ELR (cell line): ENCODE measurements at regions not wholly inside any gene's neighbourhood (a gene's known extent, or its start where the extent isn't known, plus 50 kb on each side); places are given as distances from the start of the nearest gene placed in this dataset.

Experiments used
- DNase-seq: peaks from one replicate; pipeline ENCODE4 v3.0.0-alpha.2; 2015; ENCODE audit warnings: low read depth

DNA sequence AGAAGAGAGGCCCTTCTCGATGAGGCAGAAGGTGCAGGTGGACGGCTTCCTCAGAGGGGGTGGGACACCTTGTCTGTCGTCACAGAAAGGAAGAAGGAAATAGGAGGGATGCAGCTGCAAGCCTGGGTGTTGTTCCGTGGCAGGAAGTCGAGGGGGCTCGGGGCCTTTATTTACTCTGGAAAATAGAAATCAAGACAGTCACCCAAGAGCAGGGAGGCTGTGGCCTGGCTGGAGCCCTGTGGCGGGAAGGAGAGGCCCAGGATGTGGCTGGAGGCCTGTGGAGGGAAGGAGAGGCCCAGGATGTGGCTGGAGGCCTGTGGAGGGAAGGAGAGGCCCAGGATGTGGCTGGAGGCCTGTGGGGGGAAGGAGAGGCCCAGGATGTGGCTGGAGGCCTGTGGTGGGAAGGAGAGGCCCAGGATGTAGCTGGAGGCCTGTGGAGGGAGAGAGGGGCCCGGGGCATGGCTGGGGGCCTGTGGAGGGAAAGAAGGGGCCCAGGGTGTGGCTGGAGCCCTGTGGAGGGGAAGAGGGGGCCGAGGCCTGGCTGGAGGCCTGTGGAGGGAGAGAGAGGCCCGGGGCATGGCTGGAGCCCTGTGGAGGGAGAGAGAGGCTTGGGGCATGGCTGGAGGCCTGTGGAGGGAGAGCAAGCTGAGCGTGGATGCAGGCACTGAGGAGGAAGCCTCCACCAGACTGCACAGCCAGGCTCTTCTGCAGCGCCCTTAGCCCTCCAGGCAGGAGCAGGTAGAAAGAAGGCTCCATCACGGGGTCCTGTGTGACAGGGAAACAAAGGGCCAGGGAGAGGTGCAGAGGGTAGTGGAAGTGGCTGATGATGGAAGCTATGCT is 97.3 kb upstream of the SFMBT2 start:
- DNase-seq: no peak

DNA sequence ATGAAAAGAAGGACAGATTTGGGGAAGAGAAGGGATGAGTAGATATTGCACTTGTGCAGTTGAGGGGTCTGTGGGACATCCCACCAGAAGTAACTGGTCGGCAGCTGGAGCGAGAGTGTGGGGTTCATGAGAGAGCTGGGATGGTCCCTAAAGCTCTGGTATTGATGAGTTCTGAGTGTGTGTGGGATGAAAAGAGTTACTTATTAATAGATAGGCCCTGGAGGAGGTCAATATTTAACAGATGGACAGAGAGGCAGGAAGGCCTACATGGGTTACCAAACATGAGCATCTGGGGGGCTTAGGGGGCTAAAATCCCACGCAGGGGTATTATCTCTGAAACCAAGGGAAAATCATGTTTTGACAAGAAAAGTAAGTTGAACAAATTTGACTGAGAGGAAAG is 95.7 kb upstream of the SFMBT2 start:
- no peak for DNase-seq

DNA sequence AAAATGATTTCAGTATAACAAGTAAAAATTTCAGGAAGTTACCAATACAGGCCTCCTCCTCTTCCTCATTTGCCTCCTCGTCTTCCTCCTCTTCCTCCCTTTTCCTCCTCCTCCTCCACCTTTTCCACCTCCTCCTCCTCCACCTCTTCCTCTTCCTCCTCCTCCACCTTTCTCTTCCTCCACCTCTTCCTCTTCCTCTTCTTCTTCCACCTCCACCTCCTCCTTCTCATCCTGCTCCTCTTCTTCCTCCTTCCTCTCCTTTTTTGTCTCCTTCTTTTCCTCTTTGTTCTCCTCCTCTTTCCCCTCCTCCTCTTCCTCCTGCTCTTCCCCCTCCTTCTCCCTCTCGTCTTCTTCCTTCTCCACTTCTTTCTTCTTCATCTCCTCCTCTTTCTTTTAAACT is 94.4 kb upstream of the SFMBT2 start:
- DNase-seq: no peak

DNA sequence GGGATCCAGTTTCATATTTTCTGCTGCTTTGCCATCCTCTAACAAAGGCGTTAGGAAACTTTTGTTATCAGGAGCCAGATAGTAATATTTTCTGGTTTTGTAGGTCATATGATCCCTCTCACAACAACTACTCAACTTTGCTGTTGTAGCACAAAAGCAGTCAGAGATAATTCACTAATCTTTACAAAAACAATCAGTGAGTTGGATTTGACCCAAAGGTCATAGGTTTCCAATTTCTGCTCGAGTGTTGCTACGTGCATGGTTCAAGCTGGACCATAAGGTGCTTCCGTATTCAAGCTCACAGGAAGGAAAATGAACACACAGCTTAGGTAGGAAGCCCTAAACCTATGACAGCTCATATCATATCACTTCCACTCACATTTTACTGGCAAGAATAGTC is 92.4 kb upstream of the SFMBT2 start:
- no peak for DNase-seq

DNA sequence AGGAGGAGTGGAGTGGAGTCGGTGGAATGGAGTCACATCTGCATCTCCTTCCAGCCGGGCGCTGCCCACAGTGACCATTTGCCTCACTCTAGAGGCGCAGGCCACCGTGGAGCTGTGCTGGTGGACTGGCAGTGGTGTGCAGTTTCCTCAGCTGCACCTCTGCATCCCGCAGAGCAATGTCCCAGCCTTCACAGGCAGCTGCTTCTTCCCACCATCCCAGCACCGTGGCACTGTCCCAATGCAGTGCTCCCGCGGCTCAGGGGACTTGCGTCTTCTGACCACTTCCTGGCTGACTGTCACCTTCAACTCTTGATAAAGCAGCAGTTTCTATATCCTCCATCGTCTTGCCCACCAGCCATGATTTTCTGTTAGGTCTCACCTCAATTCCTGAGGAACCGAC is 90.3 kb upstream of the SFMBT2 start:
- no peak for DNase-seq

DNA sequence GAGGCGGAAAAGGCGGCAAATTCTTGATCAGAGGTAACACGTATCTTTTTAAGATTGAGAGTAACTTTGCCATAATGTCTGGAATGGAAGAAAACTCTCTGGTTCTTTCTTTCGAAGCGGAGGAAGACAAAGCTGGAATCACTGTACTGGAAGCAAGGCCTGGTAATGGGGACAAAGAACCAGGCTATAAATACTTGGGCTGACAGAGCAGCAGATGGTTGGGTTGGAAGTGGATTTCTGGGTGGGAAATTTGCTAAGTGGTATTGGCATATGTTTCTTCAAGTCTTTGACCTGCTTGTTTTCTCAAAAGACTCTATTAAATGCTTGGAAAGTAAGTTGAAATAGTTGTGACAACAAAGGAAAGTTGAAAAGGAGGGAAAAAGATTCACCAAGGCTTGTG is 87.3 kb upstream of the SFMBT2 start:
- DNase-seq: no peak

DNA sequence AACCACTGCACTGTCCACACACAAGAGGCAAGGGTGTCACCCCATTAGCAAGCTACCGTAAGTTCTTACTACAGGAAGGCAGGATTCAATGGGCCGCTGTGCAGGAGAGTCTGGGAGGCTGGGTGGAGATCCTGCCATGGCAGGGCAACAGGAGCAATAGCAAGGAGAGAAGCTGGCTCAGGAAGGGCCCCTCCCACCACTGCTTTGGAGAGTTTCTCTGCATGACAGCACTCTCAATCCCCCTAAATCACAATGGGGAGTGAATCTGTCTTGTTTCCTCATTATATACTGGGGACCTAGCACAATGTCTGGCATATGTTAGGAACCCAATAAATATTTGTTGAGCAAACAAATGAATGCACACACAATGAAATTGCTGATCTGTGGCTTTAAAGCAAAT is 83.2 kb upstream of the SFMBT2 start:
- DNase-seq: no peak

DNA sequence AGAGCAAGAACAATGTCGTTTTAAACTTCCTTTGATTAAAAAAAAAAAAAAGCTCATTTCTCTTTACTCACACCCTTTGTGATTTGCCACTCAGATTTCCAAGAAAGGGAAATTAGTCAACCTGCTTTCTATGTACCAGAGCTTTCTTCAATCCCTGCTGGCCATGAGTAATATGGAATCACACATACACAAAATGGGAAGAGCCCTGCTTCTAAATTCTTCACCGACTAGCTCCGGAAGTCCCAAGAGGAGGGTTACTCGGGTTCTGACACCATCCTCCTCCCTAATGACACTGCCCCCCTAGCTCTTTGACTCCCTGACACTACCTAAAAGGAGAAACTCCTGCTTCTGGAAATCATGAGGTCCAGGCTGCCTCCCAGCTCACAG is 81.8 kb upstream of the SFMBT2 start:
- no peak for DNase-seq

DNA sequence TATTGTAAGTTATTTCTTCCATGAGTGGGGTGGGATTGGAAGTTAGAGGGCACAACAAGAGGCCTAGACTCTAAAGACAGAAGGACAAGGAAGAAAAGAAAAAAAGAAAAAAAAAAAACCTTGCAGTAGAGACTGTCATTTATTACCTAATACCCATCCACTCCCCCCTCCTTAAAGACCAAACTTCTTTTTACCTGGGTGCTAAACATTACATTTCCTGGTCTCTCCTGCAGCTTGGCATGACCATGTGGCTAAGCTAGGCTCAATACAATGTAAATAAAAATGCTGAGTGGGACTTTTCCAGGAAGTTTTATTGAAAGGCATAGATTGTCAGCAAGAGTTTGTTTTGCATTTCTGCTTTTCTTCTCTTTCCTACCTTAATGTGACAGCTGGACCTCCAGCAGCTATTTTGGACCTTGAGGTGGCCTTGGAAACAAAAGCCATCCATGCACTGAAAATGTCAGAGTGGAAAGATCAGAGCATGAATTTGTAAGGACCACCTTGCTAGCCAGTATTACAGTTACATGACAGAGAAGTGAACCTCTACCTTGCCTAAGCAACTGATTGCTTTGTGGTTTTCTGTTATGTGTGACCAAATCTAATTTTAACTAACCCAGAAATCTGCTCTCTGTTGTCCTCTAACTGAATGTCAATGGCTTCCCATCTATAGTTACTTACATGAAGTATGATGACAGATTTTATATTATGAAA is 81.3 kb upstream of the SFMBT2 start:
- no peak for DNase-seq

DNA sequence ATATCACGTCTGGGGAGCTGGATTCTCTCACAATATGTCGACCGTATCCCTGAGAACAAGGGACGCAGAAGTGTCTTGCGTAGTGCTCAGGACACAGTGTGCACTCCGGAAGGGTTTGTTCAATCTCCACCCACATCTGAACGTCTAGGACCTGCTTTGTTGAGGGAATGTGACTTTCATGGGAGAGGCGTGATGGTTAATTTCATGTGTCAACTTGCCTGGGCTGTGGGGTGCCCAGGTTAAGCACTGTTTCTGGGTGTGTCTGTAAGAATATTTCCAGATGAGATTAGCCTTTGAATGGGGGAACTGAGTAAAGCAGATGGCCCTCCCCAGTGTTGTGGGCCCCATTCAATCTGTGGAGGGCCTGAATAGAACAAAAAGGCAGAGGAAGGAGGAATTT is 80.4 kb upstream of the SFMBT2 start:
- no peak for DNase-seq

DNA sequence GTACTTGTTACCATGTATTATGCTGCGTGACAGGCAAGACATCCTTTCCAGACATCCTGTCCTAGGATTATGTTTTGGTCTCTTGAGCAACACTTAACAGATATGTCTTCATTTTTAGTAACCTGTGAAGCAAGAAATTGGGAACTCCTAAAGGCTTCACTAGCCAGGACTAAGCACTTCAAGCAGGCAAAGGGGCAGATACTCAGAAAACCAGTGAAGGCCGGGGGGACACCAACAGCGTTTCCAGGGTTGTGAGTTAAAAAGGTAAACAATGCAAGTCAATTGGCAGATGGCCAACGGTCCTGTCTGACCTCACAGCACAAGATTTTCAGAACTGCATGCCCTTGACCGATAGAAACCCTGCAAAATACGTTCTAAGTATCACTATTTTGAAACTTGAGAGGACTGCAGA is 77.6 kb upstream of the SFMBT2 start:
- DNase-seq: peak; percentile 1

DNA sequence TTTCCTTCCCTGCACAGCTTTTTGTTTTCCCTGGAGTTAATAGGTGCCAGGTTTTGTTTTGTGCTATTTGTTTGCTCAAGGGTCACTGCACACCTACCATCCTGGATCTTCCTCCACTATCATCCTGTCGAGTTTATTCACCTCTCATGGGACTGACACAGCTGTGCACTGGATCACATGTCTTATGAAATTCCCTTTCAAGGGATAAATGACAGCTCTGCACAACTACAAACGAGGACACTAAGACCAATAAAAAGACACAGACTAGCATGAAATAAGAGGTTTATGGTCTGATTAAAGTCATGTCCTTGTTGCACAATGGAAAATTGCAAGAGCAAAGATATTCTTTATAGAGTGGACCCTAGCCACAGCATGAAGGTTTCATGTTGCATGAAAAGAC is 76.7 kb upstream of the SFMBT2 start:
- DNase-seq: no peak

DNA sequence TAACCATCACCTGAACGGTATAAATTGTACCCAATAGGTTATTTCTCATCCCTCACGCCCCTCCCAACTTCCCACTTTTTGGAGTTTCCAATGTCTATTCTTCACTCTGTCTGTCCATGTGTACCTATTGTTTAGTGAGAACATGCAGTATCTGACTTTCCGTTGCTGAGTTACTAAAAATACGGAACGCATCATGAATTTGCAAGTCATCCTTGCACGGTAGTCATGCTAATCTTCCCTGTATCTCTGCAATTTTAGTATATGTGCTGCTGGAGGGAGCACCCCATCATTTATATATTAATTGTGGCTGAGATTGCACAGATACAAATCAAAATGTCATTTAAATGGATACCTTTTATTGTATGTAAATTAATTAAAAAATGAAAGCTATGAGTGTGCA is 75.7 kb upstream of the SFMBT2 start:
- no peak for DNase-seq

DNA sequence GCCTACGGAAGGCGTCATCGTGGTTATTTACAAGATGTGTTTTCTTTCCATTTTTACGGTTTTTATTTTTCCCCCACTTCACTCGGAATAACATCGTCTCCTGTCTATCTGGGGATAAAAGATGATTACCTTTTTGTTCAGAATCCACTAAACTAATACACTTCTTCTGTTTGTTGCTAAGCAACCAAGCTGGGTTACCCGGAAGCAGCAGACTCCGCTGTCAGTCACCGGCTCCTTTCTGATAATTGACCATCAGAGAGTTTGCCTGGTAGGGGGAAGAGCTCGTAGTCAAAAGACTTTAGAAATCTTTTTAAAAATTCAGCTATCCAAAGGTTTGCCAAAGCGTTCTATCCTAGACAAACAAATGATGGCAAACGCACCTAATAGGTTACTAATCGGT is 75.0 kb upstream of the SFMBT2 start:
- no peak for DNase-seq

DNA sequence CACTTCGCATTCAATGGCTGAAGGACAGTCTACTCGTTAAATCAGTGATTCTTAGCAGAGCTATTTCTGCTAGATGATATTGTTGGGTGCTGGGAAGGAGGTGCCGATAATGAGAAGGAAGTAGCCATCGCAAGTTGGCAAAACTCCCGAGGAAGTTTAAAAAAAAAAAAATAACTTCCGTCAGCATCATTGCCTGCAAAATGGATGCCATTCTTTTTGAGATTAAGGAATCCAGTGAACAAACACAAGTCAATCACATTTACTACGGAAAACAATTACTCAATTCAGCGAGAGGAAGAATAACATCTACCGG is 74.4 kb upstream of the SFMBT2 start:
- DNase-seq: no peak

DNA sequence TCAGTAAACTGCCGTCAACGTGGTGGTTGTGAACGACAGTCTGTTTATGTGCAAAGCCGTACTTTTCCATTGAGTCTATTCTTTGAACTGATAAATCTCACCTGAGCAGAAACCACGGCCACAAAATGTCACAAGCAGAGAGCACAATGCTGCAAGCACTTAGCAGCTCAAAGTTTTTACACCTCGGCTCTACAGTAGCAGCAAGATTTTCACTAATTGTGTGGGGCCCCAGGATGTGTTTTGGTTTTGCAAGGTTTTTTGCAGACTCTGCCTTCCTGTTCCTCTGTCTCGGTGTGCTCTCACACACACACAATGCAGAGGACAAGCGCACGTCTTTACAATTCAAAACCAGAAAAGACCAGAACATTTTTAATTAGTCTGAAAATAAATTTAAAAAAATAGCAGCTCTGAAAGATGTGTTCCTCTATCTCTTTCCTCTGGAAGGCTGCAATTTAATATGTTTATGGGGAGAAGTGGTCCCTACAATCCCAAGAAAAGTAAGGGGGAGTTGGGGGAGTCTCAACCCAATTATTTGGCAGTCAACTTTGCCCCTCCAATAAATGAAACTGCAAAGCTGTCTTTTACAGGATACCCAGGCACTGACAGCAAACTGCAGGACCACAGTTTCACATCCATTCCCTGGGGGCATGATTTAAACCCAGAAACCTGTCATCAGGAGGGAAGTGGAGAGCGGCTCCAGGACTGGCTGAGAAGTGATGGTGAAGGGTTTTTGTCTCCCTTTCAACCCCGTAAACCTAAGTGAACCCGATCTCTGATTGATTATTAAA is 73.8 kb upstream of the SFMBT2 start:
- DNase-seq: no peak

DNA sequence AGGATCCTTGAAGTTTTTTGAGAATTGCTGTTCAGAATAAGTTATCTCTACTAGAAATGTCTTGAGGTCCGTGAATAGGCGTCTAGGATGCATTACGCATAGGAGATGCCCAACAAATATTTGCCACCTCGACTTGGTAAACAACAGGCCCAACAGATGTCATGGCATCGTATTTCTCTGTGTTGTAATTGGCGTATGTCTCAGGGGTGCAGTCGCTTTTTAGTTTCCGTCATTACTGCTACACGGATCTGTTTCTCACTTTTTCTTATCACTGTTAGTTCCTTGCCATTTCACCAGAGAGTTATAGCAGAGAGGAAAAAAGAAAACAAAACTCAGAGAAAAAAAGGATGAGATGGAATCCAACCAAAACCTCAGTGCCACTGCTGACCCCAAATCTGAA is 73.0 kb upstream of the SFMBT2 start:
- no peak for DNase-seq

DNA sequence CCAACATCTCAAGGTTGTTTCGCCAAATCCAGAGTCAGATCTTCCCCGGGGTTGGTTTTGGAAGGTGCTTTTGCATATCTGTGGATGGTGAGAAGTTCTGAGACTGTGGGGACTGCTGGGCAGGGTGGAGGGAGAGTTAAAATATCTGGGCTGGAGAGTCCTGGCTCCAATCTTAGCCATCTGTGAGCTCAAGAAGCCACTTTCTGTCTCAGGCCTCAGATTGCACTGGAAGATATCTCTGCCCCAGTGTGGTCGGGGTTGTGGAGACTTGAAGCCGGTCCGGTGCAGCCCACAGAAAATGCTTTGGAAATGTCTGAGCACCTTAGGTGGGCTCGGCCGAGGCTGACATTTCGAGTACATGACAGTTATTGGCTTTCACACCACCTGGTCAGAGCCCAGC is 72.2 kb upstream of the SFMBT2 start:
- DNase-seq: no peak

DNA sequence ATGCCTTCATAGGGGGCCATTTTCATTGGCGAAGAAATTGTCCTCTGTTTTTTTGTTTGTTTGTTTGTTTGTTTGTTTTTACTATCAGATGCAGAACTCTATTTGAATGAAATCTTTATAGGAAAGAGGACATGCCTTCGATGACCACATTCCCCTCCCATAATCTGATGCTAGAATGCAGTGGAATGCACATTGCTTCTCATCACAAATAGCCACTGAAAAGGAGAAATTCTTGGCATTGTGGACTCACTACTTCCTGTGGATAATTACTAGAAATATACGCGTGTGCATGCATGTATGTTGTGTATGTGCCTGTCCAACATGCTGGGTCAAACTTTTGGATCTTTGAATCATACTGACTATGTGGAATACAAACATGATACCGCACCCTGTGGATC is 70.5 kb upstream of the SFMBT2 start:
- no peak for DNase-seq

DNA sequence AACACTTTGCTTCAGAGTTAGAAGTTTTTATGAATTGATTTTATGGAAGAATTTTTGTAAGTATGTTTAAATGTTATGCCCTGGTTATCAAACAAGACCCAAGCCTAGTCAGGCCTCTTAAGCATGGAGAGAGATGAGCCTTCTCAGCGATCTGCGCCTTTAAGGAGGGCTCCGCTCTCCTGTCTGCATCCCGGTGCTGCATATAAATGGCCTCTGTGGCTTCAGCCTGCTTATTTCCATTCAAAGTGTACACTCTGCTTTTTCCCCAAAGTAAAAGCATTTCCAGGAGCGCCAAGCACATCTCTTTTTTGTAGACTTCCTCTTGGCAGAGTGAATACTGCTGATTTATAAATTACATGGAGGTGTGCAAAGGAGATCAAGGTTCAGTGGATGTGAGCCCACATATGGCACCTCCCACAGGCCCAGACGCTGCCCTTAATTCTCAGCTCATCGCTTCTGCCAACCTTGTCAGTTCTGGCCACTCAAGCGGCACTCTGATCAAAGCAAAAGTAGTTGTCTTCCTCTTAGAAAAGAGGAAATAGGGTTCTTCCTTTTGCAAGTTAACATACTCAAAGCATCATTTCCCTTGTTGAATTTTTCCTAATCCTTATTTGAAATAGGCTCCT is 70.0 kb upstream of the SFMBT2 start:
- DNase-seq: no peak

DNA sequence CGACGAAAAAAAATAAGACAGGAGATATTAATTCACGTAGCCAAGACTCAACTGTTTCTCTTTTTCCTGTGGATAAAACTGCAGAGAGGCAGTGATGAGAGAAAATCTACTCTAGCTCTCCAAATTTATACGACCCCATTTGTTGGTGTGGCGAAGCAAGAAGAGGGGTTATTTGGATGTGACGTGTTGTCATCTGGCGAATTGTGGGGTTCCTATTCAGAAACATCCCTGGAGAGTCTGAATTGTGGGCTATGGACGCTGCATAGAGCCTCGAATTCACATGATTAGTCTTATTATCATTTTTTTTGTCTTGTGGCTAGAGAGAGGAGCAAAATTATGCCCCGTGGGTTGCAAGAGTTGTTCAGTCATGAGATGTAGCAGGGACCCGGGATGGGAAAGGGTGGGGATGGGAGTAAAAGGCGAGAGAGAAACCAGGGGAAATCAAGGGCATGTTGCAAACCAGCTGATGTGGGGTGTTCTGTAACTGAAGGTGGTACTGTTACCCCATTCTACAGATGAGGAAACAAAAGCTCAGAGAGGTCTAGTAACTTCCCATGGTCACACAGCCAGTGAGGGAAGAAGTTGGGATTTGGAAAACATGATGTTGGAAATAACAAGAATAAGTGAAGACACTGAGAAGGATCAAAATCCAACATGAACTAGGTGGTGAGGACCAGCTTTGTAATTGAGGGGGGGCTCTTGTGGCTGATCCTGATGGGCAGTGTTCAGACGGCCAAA is 69.2 kb upstream of the SFMBT2 start:
- DNase-seq: no peak
